Fibroblast of skin of right biceps (primary cell): ENCODE measurements at regions not wholly inside any gene's neighbourhood (a gene's known extent, or its start where the extent isn't known, plus 50 kb on each side); places are given as distances from the start of the nearest gene placed in this dataset.

Experiments
- DNase-seq: peaks from one replicate; pipeline ENCODE4 v3.0.0-alpha.2; 2013

DNA sequence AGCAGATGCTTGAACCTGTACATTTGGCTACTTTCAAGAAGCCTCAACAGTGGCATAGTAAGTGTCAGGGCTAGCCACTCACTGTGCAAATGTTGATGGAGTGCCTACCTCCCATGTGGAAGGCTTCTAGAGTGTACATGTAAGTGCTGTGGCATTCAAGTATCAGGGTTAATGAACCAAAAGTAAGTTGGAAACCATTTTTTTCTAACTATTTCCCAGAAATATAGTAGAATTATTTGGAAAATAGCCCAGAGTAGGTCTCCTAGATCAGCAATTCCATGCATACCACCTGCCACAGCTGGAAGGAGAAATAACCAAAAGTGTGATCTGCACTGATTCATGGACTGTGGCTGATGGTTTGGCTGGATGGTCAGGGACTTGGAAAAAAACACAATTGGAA lies 53.3 kb downstream of the FOXD1 start:
- DNase-seq = peak; percentile 85

DNA sequence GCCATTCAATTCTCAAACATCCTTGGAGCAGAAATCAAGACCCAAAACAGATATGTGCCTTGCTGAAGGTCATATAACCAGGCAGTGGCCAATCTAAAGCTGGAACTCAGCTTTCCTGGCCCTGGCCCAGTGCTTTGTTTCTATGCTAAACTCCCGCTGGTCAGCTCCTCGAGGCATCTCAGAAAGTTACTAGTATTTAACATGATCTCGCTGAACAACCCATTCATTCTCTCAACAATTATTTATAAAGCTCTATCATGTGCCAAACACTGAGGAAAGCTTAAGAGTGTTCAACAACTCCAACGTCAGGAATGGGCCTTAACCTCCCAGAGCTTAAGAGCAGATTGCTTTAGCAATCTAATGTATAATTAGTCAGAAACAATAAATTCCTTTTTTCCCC lies 54.0 kb downstream of the FOXD1 start:
- DNase-seq = no peak

DNA sequence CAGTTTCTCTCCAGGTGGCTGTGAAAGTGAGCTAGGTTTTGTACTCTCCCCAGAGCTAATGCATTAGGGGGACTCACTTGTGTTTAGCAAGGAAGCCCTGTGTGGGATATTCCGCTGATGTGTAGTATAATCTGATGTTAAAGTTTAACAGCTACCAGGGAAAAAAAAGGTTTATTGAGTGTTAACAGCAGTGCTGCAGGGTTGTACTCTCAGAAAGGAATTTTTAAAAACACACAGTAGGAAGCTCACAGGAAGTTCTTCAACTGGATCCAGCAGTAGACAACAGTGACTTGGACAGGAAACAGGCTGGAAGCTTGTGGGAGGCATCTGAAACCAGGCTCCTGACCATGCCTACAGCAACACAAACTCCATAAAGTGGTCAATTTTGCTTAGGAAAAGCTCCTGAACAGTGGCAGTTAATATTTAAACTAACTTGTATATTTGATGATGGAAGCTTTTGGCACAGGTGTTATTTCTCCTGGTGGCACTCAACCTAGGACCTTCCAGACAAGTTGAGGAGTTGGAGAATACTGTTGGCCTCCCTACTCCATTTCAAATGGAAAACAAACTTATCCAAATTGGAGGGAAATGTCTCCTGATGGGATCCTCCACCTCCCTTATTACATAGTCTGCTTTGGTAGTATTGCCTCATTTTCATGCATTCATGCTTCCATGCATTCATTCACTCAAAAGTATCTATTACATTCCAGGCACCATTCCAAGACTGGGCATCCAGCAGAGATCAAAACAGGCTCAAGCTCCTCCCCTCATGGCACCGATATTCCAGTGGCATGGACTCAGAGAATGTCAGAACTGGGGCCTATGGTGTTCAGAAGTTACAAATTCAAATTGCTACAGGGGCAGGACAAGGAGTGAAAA lies 54.7 kb downstream of the FOXD1 start:
- no peak for DNase-seq

DNA sequence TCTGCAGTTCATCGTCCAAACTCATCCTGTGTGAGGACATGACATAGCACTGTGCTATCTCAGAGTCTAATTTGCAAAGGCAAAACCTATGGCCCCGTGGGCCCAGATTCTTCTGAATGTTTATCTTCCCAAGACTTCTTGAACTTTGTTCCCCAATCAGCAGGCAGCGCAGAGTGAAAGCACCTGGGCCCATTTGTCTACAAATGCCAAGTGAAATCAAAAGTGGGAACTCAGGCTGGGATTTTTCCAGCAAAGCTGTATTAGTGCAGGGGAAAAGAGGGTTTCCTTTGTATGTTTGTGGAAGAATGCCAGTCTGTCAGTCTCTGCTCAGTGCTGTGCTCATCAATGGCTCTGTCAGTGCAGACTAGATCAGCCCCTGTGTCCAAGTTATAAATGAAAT lies 55.8 kb downstream of the FOXD1 start:
- no peak for DNase-seq

DNA sequence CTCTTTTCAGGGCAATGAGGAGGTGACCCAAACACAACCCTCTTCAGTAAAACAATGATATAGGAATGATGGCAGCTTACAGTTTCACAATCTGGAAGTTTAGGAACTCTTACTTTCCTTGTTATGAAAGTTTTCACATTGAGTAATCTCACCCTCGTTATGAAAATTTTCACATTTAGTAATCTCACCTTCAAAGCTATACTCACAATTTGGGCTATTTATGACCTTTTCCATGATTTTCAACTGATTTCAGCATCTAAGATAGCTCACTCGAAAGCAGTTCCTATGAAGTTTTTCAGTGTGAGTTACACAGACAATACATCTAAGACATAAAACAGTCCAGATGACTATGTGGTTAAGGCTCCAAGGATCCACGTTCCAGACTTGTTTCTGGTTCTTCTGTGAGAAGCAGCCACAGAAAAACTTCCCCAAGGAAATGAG lies 57.1 kb downstream of the FOXD1 start:
- peak; percentile 88 for DNase-seq

DNA sequence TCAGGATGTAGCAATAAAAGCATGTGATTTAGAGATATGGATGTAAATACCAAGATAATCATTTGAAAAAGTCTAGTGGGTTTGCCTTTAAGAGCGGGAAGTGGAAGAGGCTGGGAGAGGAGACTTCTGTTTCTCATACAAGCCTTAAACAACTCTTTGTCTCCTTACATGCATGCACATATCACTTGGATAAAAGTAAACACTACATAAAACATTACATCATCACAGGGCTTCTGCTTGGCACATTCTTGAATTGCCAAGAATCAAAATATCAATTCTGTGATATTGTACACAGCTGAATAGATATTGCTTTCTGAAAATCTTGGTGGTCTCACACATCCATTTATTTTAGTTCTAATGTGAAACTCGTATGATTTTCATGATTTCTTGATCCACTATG lies 57.6 kb downstream of the FOXD1 start:
- no peak for DNase-seq

DNA sequence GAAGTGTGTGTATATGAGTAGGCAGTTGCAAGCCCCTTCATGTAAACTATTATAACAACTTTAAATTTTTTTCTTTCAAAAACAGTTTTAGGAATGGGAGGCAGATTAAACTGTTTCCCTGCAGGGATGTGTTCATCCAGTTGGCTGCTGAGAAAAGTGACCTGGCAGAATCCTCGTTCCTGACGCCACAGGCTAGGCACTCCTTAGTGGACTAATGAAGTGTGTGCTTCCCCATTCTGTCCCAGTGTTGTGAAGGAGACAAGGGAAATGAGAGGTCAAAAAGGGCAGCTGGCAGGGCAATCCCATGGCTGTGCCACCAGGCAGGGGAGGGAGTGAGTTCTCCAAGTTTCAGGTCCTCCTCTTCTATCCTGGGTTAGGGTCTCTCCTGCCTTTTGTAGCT lies 59.8 kb downstream of the FOXD1 start:
- no peak for DNase-seq

DNA sequence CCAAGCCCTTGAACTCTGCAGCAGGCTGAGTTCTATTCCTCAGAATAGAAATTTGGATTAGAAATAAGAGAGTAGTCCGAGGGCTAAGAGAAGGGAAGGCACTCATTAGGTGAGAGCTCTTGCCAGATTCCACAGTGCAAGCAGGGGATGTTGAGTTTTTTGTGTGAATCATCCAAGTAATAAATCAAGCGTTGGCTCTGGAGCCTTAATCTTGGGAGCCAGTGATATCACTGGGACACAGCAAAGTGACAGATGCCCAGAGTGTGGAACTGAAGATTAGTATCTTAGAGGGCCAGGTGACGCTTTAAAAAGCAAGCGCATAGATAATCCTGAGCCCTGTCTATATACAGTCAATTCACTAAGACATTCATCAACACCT lies 60.3 kb downstream of the FOXD1 start:
- peak; percentile 82 for DNase-seq

DNA sequence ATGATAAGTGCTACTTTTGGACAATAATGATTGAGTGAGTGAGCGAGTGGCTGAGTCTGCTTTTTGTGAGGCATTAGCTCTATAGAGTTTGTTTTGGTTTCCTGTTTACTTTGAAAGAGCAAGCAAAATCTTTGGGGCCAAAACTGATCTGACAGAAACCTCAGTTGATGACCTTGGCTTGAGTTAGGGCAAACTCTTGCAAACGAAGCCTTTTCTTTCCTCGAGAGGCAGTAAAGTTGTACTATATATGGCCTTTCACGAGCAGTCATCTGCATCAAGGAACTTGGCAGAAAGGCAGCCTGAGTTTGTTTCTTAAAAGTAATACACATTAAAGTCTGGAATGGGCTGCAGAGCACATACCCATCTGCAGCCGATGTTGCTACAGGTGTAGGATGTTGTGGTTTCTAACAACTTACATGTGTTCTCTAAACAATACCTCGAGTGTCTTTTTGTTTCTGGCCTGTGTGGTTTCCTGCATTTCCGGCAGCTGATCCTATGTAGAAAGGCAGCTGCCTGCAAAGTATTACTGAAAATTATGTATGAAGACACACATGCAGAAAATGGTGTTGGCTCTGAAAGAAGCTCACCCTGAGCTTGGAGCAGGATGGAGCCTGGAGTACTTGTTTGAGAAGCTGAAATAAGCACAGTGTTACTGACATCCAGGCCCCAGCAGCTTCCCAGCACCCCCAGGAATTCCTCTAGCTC lies 60.8 kb downstream of the FOXD1 start:
- DNase-seq = no peak

DNA sequence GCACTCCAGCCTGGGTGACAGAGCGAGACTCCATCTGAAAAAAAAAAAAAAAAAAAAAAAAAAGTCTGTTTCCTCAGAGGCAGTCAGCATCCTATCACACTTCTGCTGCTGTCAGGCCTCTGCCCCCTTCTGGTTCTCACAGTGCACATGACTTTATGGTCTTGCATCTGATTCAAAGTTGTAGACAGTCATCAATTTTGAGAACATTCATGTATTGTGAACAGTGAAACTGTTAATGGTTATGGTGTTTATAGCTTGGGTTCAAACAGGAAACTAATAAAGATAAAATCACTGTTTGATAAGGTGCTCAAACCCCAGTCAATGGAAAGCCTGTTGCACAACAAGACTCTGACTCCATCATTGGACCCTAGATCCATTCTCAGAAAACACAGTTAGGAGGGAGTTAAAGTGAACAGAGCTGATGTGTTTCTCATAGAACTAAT lies 61.4 kb downstream of the FOXD1 start:
- peak; percentile 44 for DNase-seq

DNA sequence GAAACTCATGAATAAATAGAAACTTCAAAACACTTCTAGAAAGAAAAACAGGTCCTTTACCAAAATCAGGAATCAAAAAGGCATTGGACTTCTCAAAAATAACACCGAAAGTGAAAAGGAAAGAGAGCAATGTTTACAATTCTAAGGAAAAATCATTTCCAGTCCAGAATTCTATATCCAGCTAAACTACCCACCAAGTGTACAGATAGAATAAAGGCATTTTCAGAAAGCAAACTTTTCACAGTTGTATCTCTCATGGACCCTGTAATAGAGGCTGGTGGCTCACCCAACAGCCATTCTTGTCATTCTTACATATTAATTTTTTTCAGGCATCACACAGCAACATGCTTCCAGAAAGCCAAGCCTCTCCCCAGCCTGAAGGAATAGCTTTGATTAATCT lies 63.7 kb downstream of the FOXD1 start:
- no peak for DNase-seq

DNA sequence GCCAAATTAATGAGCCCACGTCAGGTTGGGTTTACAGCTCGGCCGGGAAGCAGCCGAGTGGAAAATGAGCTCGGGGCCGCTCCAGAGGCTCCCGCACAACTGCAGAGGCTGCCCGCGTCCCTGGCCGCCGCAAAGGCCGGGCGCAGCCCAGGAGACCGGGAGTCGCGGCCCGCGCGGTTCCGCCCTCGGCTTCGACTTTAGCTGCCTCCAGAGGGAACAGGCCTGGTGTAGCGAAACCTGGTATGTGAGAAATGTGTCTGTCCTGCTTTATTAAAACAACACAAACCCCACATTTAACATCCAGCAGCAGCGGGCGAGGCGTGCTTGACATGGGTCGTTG lies 66.2 kb downstream of the FOXD1 start:
- DNase-seq = no peak

DNA sequence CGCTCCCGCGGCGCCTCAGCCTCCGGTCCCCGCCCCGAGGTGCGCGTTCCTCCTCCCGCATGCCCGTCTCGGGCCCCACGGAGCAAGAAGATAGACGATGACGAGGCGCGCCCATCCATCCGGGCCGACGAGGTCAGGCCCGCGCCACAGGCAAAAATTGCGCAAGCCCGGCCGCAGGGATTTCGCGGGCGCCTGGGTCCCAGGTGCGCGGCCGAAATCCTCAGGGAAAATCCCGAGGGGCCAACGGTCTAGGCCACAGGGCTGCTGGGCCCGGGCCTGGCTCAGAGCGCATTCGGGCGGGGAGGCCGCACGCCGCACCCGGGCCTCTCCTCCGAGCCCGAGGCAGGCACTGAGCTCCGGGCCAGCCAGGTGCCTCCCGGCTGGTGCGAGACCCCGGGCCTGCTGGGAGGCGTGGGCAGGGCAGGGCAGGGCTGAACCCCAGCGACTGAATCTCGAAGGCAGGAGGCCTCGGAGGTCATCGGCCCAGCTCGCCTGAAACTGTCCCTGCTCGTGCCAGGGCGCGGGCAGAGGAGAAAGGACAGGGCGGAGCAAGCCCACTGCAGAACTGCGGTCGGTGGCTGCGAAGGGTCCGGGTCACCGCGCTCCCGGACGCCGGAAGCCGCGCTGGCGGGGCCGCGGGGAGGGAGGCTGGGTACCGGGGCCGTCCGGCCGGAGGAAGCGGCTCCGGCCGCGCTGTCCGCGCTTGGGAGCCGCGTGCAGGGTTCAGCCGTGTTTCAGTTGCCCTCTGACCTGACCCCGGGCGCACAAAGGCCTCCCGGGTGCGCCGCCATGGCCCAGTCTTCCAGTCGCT lies 66.8 kb downstream of the FOXD1 start:
- no peak for DNase-seq

DNA sequence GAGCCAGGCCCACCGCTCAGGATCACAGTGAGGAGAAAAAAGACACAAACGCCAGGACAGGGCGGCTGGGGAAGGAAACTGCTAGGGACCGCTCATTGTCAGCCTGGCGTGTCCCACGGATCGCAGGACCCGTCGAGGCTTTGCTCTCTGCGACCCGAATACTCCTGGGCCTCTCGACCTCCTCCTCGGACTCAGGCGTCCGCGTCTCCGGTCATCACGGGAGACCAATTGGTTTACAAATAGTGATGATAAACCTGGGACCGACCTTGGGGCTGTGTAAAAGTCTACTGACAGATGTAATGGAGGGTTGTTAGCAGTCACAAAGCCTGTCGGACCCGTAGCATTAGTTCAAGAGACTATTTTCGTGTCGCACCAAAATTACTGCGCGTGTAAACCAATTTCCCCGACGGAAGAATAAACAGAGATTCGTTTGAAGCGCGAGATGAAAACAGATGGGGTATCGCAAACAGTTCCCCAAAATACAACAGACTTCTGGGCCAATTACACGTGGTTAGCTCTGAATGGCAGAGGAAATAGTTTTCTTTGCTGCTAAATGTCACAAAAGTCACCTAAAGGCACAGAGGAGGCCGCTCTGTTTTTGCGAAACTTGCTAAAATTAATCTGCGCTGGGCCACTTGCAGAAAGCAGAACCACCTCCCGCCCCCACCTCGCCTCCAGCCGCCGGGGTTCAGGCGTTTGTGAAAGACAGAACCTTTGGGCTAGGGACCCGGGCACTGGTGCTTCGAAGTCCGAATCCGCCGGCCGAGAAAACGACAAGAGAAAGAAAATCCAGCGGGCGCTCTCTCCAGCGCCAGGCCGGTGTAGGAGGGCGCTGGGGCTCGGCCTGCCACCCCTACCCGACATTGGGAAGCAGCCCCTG lies 67.6 kb downstream of the FOXD1 start:
- DNase-seq = no peak

DNA sequence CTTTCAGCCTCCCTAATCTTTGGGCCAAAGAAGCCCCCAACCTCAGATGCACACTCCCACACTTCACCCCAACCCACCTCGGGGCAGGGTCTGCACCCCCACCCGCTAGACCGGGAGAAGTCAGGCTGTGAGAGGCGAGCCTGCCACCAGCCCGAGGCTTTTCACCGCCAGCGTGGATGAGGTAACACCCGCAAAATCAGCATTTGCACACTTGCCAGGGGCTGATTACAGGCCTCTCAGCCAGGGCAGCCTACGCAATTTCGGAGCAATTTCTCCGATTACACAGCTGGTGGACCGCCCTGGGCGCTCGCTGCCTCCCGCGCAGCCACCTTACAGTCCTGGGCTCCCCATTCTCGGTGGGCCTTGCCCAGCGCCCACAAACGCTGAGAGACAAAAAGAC lies 68.5 kb downstream of the FOXD1 start:
- DNase-seq = no peak

DNA sequence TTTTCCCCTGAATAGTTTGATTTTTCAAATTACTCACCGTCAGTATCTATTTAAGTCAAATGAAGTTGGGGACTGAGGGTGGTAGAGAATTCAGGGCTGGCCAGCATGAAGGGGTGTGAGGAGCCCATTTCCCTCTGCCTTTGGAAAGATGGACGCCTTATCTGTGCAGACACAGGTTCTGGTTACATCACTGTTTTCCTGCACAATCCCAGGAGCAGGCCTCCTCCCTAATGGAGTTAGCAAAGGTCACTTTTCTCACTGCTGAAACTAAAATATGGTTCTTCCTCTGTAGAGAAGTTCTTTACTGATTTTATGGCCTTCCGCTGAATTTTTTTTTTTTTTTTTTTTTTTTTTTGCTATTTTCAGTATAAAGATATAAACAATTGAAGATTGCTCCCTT lies 69.1 kb downstream of the FOXD1 start:
- no peak for DNase-seq

DNA sequence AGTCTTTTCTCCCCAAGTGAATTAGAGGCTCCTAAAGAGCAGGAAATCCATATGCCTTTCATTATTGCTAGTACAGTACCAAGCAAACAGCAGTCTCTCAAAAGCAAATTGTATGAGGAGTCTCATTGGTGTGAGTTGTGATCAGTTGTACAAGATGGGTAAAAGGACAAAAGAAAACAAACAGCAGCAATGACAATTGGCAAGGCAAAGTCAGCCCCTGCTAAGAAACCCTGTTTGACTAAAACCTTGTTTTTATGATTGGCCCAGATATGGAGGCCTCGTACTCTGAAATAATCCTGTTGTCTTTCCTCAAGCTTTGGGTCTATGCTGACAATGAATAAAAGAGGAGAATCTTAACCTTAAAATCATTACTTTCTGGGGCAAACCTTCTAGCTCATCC lies 69.8 kb downstream of the FOXD1 start:
- DNase-seq = no peak

DNA sequence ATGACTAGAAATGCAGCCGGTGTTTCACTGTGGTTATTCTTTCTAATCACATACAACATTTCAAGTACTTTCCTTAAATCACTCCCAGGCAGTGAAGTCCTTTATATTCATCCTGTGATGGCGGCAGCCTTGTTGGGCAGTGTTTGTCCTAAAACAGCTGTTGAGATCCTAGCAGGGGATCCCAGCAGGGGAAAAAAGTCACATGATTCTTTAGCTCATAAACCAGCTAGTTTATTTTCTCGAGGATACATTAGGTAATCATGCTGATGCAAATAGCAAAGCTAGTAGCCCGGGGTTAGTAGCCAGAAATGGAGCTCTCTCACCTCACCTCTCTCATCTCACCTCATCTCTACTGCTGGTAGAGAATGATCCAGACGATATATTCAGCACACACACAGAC lies 70.5 kb downstream of the FOXD1 start:
- DNase-seq = no peak

DNA sequence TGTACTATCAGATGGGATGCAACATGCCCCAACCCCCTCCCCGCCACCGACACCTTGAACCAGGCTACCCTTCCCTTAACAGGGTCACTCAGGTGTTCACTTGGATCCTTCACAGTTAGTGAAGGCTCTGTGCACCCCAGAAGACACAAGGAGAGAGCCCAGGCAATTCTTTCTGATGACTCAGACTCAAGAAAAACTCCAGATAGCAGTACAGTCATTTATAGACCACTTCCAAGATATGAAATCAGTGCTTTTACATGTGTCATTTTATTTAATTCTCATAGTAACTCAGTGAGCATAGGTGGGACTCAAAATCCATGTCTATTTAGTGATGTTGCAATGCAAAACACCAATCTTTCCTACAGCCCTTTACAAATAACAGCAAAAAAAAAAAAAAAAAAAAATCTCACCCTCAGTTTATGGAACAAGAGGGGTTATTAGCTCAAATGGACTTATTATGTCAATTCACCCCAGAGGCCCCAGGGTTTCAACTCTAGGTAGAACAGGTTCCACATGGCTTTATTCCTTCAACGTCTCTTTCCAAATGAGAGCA lies 71.9 kb downstream of the FOXD1 start:
- peak; percentile 87 for DNase-seq

DNA sequence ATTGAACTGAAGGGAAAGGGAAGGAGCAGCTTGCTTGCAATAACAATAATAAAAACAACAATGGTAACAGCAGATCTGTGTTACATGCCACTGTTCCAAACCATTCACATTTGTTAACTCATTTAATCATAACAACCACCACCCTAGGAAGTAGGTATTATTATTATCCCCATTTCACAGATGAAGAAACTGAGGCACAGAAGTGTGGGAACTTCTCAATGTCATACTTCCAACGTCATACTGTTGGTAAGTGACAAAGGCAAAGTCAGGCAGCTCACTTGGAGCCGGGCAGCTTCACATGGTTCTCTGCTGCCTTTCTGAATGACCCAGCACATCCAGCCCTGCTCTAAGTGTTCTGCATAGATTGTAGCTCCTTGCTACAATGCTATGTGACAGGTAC lies 72.6 kb downstream of the FOXD1 start:
- DNase-seq = no peak

DNA sequence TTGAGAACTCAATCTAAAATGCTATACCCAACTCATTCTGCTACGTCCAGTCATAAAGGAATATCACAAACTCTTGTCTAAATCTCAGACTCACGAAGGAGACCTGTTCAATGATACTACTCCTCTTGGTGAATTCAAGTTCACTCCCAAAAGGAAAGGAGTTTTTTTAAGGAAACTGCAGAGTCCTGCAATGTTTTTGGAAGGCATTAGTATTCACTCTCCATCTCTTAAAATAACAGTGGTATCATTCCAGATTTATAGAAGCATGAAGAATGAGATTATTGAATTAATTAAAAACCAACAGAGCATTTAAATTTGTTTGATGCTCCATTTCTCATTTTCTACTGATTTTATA lies 73.4 kb downstream of the FOXD1 start:
- no peak for DNase-seq

DNA sequence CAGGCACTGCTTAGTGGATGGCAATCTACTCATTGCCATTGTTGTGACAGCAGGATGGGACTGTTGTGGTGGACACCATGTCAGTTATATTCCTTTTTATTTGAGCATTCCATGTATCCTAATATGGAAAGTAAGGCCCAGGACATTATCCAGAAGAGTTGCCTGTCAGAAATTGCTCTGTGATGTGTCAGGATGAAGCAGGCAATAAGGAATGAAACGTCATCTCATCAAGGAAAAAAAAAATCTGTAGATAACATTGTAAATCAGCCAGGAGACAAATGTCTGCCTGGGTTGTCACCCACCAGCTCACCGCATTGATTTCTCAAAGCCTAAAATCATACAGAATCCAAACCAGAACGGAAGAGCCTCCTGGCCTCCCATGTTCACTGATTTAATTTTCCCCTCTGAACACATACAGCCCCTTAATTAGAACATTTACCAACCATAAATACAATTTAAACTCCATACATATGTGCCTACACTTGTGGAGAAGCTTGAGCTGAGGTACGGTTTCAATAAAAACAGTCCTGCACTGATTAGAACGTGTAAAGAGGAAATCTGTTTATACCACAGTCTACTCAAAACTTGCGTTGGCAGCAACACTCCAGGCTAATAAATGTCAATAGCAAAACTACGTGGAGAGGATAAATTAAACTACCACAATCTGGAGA lies 73.9 kb downstream of the FOXD1 start:
- DNase-seq = peak; percentile 98
